T47D (cell line): ENCODE measurements at regions not wholly inside any gene's neighbourhood (a gene's known extent, or its start where the extent isn't known, plus 50 kb on each side); places are given as distances from the start of the nearest gene placed in this dataset.

Experiments
- DNase-seq, 2 experiments: peaks; one replicate each; pipeline versions ENCODE4 v3.0.0 to v3.0.0-alpha.2; 2011 to 2012; ENCODE audit warnings: low read depth in 1 of 2, low spot score in 1 of 2
- JUND ChIP-seq: IDR thresholded peaks from 2 replicates; pipeline ENCODE4 v1.6.1; 2012; ENCODE audit warnings: low read depth
- in situ Hi-C: cut with HindIII; loops from 2 replicates; pipeline ENCODE4 v1.10.0; 2016; ENCODE audit warnings: low sequenced_read_pairs, low pct_unique_long_range_greater_than_20kb

DNA sequence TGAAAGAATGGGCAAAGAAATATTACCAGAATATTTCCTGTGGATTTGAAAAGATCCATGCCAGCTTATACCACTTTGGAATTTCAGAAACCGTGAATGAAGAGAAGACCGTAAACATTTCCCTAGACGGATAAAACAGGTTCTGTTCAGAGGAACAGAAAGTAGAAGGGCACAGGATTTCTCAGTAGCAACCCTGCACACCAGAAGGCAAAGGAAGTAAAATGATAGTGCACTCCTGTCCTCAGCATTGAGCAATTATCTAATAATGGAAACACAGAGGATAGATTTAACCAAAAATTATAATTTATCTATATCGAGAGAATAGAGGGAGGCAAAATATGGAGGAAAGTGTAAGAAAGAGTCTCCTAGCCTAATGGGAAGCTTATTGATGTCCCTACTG, 87.0 kb upstream of the ITGA6 start:
- in situ Hi-C loops: no loop called here
- no peak for DNase-seq

DNA sequence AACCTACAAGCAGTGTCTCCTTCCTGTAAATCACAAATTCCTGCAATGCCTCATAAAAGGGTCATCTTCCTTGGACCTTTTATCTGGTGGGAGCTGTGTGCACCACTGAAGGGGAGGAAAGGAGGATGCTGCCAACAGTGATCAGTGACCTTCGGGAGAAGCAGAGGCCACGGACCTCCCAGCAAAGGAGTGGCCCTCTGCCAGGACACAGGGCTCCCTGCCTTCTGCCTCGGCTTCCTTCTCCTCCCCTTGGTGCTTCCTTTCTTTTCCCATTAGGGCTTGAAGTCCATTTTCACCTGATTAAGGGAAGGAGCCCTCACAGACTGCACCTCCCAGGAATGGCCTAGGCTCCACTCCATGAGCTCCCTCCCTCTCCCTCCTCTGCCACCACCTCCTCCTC, 85.3 kb upstream of the ITGA6 start:
- TF ChIP-seq JUND: no peak
- in situ Hi-C loops: no loop called here
- DNase-seq: no peak

More for the DNA sequence above, 87.0 kb upstream of the ITGA6 start:
- no peak for TF ChIP-seq JUND

DNA sequence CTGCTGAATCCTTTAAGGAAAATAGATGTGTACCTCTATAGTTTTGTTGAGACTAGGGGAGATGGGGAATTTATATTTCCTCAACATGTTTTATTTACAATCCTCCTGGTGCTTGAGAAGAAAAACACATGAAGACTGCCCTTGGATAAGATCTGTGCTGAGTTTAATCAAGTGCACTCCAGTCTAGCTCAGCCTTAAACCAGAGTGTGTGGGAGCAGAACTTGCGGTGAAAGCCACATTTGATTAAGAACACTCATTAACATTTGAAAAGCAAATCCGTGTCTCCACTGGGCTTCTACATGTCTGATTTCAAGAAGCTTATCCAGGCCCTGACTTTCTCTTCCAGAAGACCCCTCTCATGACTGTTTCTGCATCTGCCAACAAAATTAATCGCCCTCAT, 84.8 kb upstream of the ITGA6 start:
- TF ChIP-seq JUND: no peak
- in situ Hi-C loops: no loop called here
- no peak for DNase-seq

DNA sequence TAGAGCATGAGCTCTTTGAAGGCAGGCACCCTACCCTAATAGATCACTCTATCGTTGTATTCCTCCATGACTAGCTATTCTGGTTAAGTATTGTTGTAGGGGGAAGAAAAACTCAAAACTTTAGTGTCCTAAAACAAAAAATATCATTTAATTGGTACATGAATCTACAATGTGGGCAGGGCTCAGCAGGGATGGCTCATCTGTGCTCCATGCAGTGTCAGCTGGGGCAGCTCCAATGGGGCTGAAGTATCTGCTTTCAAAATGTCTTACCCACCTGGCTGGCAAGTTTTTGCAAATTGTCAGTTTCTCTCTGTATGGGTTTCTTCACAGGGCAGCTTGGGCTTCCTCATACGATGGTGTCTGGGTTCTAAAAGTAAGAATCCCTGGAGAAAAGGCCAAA, 83.2 kb upstream of the ITGA6 start:
- in situ Hi-C loops: no loop called here
- TF ChIP-seq JUND: no peak

DNA sequence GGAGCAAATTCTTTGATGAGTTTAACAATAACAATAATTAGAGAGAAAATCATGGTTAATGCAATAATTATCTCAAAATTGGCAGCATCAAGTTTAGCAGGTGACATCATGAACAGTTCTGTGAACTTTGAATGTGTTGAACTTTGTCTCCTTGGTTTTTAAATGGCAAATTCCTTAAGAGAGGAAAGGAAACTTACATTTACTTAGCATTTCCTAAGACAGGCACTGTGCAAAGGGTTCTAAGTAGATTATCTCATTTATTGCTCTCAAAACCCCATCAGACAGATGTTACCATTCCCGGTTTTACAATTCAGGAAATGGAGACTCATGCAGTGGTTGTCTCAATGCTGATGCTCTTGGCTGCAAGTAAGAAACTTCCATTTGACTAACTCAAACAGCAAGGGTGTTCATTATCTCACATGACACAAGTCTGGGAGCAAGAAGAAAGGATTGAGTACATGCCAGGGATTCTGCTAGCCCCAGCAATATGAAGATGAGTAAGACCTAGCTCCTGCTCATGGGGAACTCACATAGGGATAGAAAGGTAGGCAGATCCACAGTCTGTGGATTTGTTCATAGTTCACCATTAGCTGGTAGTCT, 81.3 kb upstream of the ITGA6 start:
- TF ChIP-seq JUND: no peak
- DNase-seq: no peak
- in situ Hi-C loops: no loop called here

More for the DNA sequence above, 83.2 kb upstream of the ITGA6 start:
- DNase-seq: no peak

DNA sequence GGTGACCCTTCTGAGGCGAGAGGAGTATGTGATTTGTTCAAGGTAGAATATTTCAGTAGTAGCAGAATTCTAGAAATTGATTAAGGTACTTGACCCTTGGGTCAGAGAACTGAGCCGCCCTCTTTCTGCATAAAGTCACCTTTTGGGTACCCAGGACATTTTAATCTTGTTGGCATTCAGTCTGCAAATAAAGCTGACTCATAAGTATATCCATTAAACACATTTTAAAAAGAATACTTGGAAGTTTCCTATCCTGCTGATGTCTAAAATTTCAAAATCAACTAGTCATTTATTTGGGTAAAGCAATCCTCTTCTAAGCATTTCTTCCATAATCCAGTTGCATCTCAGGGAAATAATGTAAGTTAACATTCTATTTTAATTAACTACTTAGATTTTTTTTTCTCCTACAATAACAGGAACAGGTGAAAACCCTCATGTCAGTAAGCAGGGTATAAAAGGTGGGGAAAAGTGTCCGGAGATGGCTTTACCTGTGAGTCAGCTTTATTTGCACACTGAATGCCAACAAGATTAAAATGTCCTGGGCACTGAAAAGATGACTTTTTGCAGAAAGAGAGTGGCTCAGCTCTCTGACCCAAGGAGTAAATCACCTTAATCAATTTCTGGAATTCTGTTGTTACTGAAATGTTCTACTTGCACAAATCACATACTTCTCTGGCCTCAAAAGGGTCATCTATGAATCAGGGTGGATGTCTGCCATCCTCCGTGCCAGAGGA, 78.7 kb upstream of the ITGA6 start:
- no peak for TF ChIP-seq JUND
- in situ Hi-C loops: no loop called here
- DNase-seq: no peak

DNA sequence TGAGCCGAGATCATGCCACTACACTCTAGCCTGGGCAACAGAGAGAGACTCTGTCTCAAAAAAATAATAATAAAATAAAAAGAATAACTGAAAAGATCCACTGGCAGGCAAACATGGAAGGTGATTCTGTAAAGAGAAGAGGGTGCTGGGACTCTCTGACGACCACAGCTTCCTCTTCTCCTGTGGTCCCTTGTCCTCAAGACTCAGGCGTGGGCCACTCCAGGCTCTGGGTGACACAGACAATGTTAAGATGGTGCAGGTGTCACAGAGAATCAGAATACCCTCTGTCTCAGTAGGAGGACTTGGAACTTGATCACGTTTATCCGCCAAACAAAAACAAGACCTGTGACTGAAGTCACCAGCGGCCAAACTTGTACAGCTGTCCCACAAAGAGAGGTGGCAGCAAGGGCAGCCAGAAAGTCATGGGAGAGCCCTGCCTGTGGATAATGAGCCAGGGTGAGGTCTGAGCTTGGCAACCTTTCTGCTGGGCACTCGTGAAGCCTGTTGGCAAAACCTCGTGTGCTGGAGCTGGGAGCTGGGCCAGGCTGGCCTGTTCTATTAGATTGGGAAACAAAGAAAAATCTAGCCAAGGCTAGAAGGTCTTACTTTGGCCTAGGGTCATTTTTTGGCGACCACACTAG, 76.4 kb upstream of the ITGA6 start:
- DNase-seq: no peak
- in situ Hi-C loops: no loop called here
- no peak for TF ChIP-seq JUND

DNA sequence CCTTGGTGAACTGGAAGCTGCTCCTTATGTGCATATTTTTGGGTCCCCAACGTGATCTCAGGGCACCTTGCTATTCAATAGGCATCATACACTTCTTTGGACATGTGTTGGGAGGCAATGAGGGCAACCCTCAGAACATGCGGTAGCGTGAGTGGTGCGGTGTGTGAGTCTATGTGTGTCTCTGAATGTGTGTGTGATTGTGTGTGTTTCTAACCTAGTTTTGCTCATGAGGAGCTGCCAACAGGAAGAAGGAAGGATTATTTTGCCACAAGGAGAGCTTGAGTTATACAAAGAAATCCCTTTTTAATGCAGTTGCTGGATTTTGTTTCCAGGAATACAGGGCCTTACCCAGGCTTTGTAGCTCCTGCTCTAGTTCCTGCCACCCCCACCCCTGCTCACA, 75.8 kb upstream of the ITGA6 start:
- no peak for DNase-seq
- TF ChIP-seq JUND: no peak
- in situ Hi-C loops: no loop called here

DNA sequence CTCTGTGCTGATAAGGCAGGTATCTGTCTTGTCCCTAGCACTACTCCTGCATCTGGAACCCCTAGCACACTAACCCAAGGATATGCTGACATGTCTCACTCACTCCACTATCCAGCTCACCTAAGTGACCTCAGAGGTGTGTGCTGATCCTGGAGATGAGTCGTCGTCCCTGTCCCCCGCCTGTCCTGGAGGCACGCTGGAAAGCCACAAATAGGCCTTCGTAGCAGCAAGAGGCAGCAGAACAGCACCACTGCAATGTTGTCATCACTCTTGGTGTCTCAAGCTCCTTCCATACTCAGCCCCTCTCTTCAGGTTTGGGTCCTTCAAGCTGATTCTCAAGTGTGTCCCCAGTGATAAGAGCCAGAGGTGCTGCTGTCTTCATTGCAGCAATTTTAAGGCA, 73.0 kb upstream of the ITGA6 start:
- TF ChIP-seq JUND: no peak
- in situ Hi-C loops: no loop called here
- no peak for DNase-seq

DNA sequence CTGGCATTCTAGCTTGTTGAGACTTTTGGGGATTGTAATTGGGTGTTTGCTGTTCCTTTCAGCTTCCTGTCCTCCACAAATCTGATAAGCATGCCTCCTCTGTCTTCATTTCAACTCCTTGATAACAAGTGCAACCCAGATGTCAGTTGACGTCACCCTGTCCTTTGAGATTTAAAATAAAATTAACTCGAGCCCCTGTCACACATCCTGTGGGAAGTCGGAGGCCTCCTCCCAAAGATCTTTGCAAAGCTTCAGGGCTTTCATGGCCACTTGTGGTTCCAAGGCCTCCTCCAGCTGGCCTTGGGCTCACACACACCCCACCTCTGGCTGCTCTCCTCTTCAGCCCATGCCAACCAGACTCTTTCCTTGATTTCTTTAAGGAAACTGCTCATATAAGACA, 69.9 kb upstream of the ITGA6 start:
- in situ Hi-C loops: no loop called here
- no peak for TF ChIP-seq JUND
- no peak for DNase-seq

DNA sequence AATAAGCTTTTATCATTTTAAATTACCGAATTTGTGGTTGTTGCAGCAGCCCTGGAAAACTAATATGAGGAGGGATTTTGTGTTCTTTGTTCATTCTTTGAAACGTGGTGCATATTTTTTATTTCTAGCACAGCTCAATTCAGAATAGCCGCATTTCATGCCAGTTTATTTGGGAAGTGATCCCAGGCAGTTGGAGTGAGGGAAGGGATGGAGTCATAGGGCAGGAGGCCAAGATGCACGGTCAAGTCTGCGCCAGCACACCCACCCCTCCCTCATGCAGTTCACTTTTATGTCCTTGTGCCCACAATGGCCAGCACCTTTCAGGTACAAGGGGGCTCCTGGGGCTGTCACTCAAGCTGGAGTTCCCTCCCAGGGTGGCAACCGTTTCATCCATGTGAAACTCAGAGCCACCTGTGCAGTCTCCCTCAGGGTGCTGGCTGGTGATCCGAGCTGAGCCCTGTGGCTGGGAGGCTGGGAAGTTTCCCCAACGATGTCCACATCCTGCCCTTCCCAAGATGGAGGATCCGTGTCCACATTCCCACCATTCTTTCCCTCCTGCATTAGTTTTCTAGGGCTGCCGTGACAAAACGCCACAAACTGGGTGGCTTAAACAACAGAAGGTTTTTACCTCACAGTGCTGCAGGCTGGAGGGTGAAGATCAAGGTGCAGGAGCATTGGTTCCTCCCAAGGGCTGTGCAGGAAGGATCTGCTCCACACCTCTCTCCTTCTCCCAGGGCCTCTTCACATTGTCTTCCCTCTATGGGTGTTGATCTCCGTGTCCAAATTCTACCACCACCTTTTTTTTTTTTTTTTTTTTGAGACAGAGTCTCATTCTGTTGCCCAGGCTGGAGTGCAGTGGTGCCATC, 68.5 kb upstream of the ITGA6 start:
- in situ Hi-C loops: no loop called here
- no peak for TF ChIP-seq JUND
- no peak for DNase-seq

DNA sequence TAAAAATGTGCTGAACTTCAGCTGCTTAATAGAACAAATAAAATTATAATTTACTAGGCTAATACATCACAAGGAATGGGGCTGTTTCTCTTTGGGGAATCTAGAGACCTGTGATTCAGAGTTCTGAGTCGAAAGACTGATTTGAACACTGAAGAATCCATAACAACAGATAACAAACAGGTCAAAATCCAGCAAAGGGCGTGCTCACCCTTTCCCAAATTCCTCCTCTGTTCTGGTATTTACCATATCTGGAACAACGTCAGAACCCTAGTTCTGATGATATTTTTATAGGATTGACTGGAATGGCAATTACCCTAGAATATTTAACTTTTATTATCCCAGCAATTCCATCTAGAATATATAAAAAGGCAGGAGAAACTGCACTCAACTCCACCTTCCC, 66.0 kb upstream of the ITGA6 start:
- in situ Hi-C loops: no loop called here
- no peak for DNase-seq
- no peak for TF ChIP-seq JUND

DNA sequence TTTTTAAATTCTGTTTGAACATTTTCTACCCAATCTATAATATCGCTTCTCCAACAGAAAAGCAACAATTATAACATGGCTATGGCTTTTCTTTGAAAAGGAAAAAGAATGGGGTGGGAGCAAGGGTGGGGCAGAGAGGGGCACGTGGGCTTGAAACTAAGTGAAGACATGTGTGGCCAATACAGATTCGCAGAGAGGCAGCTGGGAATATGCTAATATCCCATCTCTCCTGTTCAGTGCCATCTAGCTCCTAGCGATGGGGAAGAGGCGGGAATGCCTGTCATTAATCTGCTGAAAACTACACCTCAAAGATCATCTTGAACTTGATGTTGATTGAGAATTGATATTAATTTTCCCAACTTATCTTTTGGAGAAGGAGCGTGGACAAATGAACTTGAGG, 65.5 kb upstream of the ITGA6 start:
- in situ Hi-C loops: no loop called here
- TF ChIP-seq JUND: no peak
- no peak for DNase-seq
